ENCODE measurements at regions not wholly inside any gene's neighbourhood (a gene's known extent, or its start where the extent isn't known, plus 50 kb on each side); places are given as distances from the start of the nearest gene placed in this dataset.

- TF ChIP-seq, protein P1, sequence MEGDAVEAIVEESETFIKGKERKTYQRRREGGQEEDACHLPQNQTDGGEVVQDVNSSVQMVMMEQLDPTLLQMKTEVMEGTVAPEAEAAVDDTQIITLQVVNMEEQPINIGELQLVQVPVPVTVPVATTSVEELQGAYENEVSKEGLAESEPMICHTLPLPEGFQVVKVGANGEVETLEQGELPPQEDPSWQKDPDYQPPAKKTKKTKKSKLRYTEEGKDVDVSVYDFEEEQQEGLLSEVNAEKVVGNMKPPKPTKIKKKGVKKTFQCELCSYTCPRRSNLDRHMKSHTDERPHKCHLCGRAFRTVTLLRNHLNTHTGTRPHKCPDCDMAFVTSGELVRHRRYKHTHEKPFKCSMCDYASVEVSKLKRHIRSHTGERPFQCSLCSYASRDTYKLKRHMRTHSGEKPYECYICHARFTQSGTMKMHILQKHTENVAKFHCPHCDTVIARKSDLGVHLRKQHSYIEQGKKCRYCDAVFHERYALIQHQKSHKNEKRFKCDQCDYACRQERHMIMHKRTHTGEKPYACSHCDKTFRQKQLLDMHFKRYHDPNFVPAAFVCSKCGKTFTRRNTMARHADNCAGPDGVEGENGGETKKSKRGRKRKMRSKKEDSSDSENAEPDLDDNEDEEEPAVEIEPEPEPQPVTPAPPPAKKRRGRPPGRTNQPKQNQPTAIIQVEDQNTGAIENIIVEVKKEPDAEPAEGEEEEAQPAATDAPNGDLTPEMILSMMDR (IDR thresholded peaks at IDR 0.05; ENCODE audit: insufficient read depth, low read length, poor library complexity, severe bottlenecking), result no peak
- TF ChIP-seq EZH2phosphoT487 (conservative IDR thresholded peaks at IDR 0.05; ENCODE audit: low read length), result no peak
Observed at GRCh38 chr5:2006971-2007291, 124.2 kb upstream of the IRX4 start.
